Activated T-helper 2 cell treated with anti-CD3 and anti-CD28 coated beads, Interferon-gamma antibody, Interleukin-2, Interleukin-4, amounts not matched to agents 10 μg/mL and 5 μg/mL and 100 μg/mL, durations not matched to agents 14 hours and 24 hours and 36 hours (primary cell): ENCODE measurements at regions not wholly inside any gene's neighbourhood (a gene's known extent, or its start where the extent isn't known, plus 50 kb on each side); places are given as distances from the start of the nearest gene placed in this dataset.

Experiments used
- DNase-seq: peaks from one replicate; pipeline ENCODE4 v3.0.0; 2021; ENCODE audit warnings: low spot score
- H3K27ac Mint-ChIP-seq: one replicate; pipeline ENCODE4 v1.8.0; 2021; ENCODE audit warnings: mixed read lengths
- H3K27me3 Mint-ChIP-seq: one replicate; pipeline ENCODE4 v1.8.0; 2021; ENCODE audit warnings: low read depth, mixed read lengths
- H3K36me3 Mint-ChIP-seq: one replicate; pipeline ENCODE4 v1.8.0; 2021; ENCODE audit warnings: low read depth, mixed read lengths
- H3K4me1 Mint-ChIP-seq: one replicate; pipeline ENCODE4 v1.8.0; 2021; ENCODE audit warnings: low read depth, mixed read lengths
- H3K4me3 Mint-ChIP-seq: one replicate; pipeline ENCODE4 v1.8.0; 2021; ENCODE audit warnings: low read depth, mild to moderate bottlenecking, moderate library complexity, mixed read lengths
- H3K9me3 Mint-ChIP-seq: one replicate; pipeline ENCODE4 v1.8.0; 2021; ENCODE audit warnings: mixed read lengths
- intact Hi-C: fragments of 100-400 bp; cut with micrococcal nuclease; formaldehyde crosslinking; loops from one replicate; pipeline ENCODE4 v1.15.1; 2023

DNA sequence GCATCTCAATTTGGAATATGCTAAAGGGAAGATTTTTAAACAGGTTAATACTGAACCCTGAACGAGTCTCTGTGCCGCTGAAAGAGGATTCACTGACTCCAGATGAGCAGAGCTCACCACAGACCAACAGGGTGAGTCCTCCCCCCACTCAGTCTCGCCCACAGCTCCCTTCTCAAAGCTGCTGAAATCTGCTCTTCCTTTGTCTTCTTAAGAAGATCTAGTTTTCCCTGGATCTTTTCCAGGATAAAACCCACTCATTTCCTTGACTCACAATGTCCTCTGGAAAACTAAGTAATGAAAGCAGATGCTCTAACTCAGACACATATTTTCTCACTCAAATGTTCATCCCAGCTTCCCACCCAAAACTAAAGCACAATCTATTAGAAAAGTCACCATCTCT is 447.0 kb upstream of the PKN2 start:
- intact Hi-C loops = no loop called here
- no peak for DNase-seq
- no peaks in the 10 kb centered on the region for H3K36me3 Mint-ChIP-seq
- no peak overlapping the region for H3K27ac Mint-ChIP-seq
- no peaks in the 10 kb centered on the region for H3K27me3 Mint-ChIP-seq
- H3K4me3 Mint-ChIP-seq = no peak overlapping the region
- no peaks in the 10 kb centered on the region for H3K4me1 Mint-ChIP-seq
- no peaks in the 10 kb centered on the region for H3K9me3 Mint-ChIP-seq

DNA sequence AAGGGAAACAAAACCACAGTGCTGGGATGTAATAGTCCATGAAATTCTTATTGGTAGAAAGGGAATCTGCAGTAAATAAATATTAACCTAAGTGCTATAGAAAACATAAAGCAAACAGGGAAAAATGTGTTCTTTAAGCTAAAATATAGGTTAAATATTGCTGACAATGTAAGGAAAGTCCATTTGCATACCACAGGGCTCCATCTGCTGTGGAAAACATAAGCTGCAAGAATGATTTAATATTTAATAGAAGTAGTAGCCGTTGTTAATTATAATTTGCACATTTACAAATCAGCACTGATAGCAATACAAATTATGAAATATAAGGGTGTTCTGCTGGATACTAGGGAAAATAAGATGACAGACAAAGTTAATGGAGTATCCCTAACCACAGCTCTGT is 444.9 kb upstream of the PKN2 start:
- no peak overlapping the region for H3K4me3 Mint-ChIP-seq
- H3K4me1 Mint-ChIP-seq = no peaks in the 10 kb centered on the region
- intact Hi-C loops = no loop called here
- DNase-seq = no peak
- H3K27me3 Mint-ChIP-seq = no peaks in the 10 kb centered on the region
- H3K36me3 Mint-ChIP-seq = no peaks in the 10 kb centered on the region
- H3K9me3 Mint-ChIP-seq = no peaks in the 10 kb centered on the region
- H3K27ac Mint-ChIP-seq = no peak overlapping the region

- Mint-ChIP-seq H3K4me3 (no peak overlapping the region), H3K27me3 (no peaks in the 10 kb centered on the region), H3K4me1 (no peaks in the 10 kb centered on the region), H3K27ac (no peak overlapping the region), H3K9me3 (no peaks in the 10 kb centered on the region), H3K36me3 (no peaks in the 10 kb centered on the region)
- intact Hi-C loops = no loop called here
- DNase-seq = no peak
Observed at GRCh38 chr1:88247666-88248065, 436.4 kb upstream of the PKN2 start.

DNA sequence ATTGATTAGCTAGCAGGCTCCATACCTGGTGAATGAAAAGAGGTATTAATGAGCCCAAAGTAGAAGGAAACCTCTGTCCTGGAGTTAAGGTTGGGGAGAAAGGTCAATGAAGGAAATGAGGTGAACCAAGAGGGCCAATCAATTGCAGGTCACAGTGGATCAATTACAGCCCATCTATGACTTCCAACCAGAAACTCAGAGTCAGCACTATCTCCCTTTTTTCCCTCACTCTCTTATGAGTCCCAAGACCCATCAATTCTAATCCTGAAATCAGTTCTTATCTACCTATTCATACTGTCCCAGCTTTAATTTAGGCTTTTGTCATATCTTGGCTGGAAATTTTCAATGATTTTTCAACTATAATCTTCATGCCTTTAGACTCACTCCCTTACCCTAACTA is 433.2 kb upstream of the PKN2 start:
- no peak for DNase-seq
- Mint-ChIP-seq H3K9me3 (no peaks in the 10 kb centered on the region), H3K36me3 (no peaks in the 10 kb centered on the region), H3K4me3 (no peak overlapping the region), H3K27ac (no peak overlapping the region), H3K4me1 (no peaks in the 10 kb centered on the region), H3K27me3 (no peaks in the 10 kb centered on the region)
- intact Hi-C loops = no loop called here

DNA sequence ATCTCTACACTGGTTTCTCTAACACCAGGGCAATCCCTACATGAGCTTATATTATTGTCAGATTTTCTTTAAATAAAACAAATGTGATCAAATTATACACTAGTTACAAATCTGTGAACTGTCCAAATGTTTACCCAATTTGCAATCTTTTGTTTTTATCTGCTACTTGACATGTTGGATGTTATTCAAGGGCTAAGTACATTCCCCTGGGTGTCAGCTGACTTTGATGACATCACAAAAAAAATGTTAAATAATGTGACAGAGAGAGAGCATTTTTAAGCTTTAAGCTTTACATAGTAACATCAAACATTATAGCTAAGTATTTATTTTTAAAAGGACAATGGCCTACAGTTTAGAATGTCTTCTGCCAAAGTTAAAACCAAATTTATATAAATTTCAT is 431.3 kb upstream of the PKN2 start:
- Mint-ChIP-seq H3K4me3 (no peak overlapping the region), H3K4me1 (no peaks in the 10 kb centered on the region), H3K36me3 (no peaks in the 10 kb centered on the region), H3K27ac (no peak overlapping the region), H3K9me3 (no peaks in the 10 kb centered on the region), H3K27me3 (no peaks in the 10 kb centered on the region)
- no peak for DNase-seq
- intact Hi-C loops = no loop called here

GRCh38 chr1:88265606-88266005 is 418.5 kb upstream of the PKN2 start:
- H3K27me3 Mint-ChIP-seq = no peaks in the 10 kb centered on the region
- no peak overlapping the region for H3K4me3 Mint-ChIP-seq
- H3K36me3 Mint-ChIP-seq = no peaks in the 10 kb centered on the region
- H3K27ac Mint-ChIP-seq = no peak overlapping the region
- intact Hi-C loops = no loop called here
- DNase-seq = no peak
- no peaks in the 10 kb centered on the region for H3K4me1 Mint-ChIP-seq
- H3K9me3 Mint-ChIP-seq = no peaks in the 10 kb centered on the region

- no peaks in the 10 kb centered on the region for H3K27me3 Mint-ChIP-seq
- no peaks in the 10 kb centered on the region for H3K36me3 Mint-ChIP-seq
- H3K9me3 Mint-ChIP-seq = no peaks in the 10 kb centered on the region
- no peak overlapping the region for H3K4me3 Mint-ChIP-seq
- H3K4me1 Mint-ChIP-seq = no peaks in the 10 kb centered on the region
- DNase-seq = no peak
- intact Hi-C loops = no loop called here
- H3K27ac Mint-ChIP-seq = no peak overlapping the region
Observed at GRCh38 chr1:88266051-88266450, 418.0 kb upstream of the PKN2 start.

- Mint-ChIP-seq H3K27me3 (no peaks in the 10 kb centered on the region), H3K36me3 (no peaks in the 10 kb centered on the region), H3K4me3 (no peak overlapping the region), H3K9me3 (no peaks in the 10 kb centered on the region), H3K27ac (no peak overlapping the region), H3K4me1 (no peaks in the 10 kb centered on the region)
- DNase-seq = no peak
- intact Hi-C loops = no loop called here
Observed at GRCh38 chr1:88272216-88272615, 411.9 kb upstream of the PKN2 start.

DNA sequence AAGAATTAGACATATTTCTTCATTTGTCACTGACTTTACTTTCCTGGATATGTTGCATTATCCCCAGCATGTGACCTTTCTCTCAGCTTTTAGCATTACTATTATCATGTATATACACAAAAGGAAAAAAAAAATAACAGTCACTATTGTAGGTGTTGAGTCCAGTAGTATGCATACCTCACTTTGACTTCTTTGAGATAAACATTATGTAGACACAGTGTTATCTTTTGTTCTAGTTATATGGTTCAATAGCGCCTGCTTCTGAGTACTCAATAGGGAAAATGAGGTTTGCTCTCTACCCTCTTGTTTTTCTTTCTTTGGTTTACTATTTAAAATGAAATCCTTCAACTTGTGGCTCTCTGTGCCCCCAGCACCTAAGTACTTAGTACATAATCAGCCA is 409.6 kb upstream of the PKN2 start:
- H3K27me3 Mint-ChIP-seq = no peaks in the 10 kb centered on the region
- no peak for DNase-seq
- no peaks in the 10 kb centered on the region for H3K9me3 Mint-ChIP-seq
- no peaks in the 10 kb centered on the region for H3K36me3 Mint-ChIP-seq
- no peaks in the 10 kb centered on the region for H3K4me1 Mint-ChIP-seq
- intact Hi-C loops = no loop called here
- no peak overlapping the region for H3K27ac Mint-ChIP-seq
- H3K4me3 Mint-ChIP-seq = no peak overlapping the region

DNA sequence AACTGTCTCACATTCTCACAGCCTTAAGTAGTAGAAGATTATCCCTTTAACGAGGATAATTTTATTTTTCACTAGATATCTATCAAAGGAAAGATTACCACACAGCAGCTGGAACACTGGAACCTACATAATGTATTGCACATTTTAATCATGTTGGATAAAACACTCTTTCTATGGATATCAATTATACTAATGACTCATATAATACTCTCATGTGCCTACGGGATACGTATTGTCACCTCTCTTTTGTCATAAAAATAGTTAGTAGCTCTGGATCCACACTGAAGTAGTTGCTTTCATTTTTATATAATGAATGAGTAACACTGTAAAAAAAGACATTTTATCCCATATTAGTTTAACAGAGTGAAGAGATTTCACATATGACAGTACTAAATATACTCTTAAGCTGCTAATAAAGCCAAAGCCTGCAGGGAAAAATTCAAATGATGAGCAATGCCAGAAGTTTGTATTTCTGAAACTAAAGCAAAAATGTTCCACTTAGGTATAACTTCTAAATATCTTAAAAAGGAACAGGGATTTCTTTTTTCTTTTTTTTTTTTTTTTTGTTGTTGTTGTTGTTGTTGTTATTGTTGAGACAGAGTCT is 408.7 kb upstream of the PKN2 start:
- DNase-seq = no peak
- intact Hi-C loops = no loop called here
- Mint-ChIP-seq H3K4me3 (no peak overlapping the region), H3K9me3 (no peaks in the 10 kb centered on the region), H3K36me3 (no peaks in the 10 kb centered on the region), H3K27ac (no peak overlapping the region), H3K4me1 (no peaks in the 10 kb centered on the region), H3K27me3 (no peaks in the 10 kb centered on the region)

- intact Hi-C loops = no loop called here
- no peaks in the 10 kb centered on the region for H3K27me3 Mint-ChIP-seq
- H3K9me3 Mint-ChIP-seq = no peaks in the 10 kb centered on the region
- no peak overlapping the region for H3K27ac Mint-ChIP-seq
- no peaks in the 10 kb centered on the region for H3K4me1 Mint-ChIP-seq
- no peak overlapping the region for H3K4me3 Mint-ChIP-seq
- DNase-seq = no peak
- H3K36me3 Mint-ChIP-seq = no peaks in the 10 kb centered on the region
Observed at GRCh38 chr1:88276163-88276562, 407.9 kb upstream of the PKN2 start.

DNA sequence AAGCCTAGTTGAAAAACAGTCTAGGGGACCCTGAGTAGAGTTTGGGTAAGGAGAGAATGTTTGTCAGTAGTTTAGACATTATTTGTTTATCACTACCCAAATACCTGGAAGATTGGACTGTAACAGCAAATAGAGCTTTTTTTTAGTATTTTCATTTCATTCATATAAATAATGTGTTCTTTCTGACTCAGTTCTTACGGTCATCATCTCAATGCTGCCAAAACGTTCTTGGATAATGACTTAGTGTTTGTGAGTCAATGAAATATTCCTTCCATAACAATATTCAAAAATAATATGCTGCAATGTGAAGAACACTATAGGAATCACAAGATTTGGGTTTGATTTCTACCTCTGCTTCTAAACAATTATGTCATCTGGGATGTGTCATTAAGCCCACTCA is 400.0 kb upstream of the PKN2 start:
- Mint-ChIP-seq H3K27me3 (no peaks in the 10 kb centered on the region), H3K27ac (no peak overlapping the region), H3K36me3 (no peaks in the 10 kb centered on the region), H3K4me1 (no peaks in the 10 kb centered on the region), H3K4me3 (no peak overlapping the region), H3K9me3 (no peaks in the 10 kb centered on the region)
- DNase-seq = no peak
- intact Hi-C loops = no loop called here

- H3K36me3 Mint-ChIP-seq = no peaks in the 10 kb centered on the region
- H3K9me3 Mint-ChIP-seq = no peaks in the 10 kb centered on the region
- H3K27ac Mint-ChIP-seq = no peak overlapping the region
- no peaks in the 10 kb centered on the region for H3K4me1 Mint-ChIP-seq
- no peaks in the 10 kb centered on the region for H3K27me3 Mint-ChIP-seq
- intact Hi-C loops = no loop called here
- no peak overlapping the region for H3K4me3 Mint-ChIP-seq
- no peak for DNase-seq
Observed at GRCh38 chr1:88284666-88285366, 399.3 kb upstream of the PKN2 start.

DNA sequence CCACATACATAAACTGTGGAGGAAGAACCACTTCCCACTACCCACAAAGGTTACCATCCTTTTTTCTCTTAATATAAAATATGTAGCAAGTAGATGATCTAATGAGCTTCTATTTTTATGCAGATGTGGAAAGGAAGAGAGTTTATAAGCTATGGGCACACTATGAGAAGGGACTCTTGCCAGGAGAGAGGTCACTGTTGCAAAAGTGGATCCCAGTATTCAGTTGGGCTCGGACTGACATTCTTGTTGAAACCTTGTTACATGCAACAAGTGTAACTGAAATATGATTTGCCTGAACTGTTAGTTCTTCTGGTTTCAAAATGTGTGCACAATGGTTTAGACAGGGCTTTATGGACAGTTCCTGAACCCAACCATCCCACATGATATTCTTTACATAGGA is 397.4 kb upstream of the PKN2 start:
- no peak for DNase-seq
- H3K27me3 Mint-ChIP-seq = no peaks in the 10 kb centered on the region
- no peaks in the 10 kb centered on the region for H3K9me3 Mint-ChIP-seq
- intact Hi-C loops = no loop called here
- H3K27ac Mint-ChIP-seq = no peak overlapping the region
- no peak overlapping the region for H3K4me3 Mint-ChIP-seq
- H3K4me1 Mint-ChIP-seq = no peaks in the 10 kb centered on the region
- no peaks in the 10 kb centered on the region for H3K36me3 Mint-ChIP-seq
